NCI-H510A (cell line): ENCODE measurements at regions not wholly inside any gene's neighbourhood (a gene's known extent, or its start where the extent isn't known, plus 50 kb on each side); places are given as distances from the start of the nearest gene placed in this dataset.

Experiments
- DNase-seq: peaks from one replicate; lab custom pipeline; 2025; lab: John Stamatoyannopoulos, UW

- no peak for DNase-seq
Measured at GRCh38 chr1:101317590-101317989, 80.8 kb downstream of the S1PR1 start.

- DNase-seq, result no peak
Measured at GRCh38 chr1:101323535-101323934, 86.7 kb downstream of the S1PR1 start.

GRCh38 chr1:101325144-101325543 lies 88.3 kb downstream of the S1PR1 start:
- DNase-seq, result no peak

- DNase-seq, result no peak
Measured at GRCh38 chr1:101330427-101331130, 93.8 kb downstream of the S1PR1 start.

- no peak for DNase-seq
Measured at GRCh38 chr1:101331794-101332193, 95.0 kb downstream of the S1PR1 start.

GRCh38 chr1:101332633-101333032 lies 95.8 kb downstream of the S1PR1 start:
- no peak for DNase-seq

- DNase-seq, result no peak
Measured at GRCh38 chr1:101333186-101333585, 96.4 kb downstream of the S1PR1 start.

- DNase-seq, result no peak
Measured at GRCh38 chr1:101337968-101338367, 101.1 kb downstream of the S1PR1 start.

GRCh38 chr1:101338714-101339430 lies 102.1 kb downstream of the S1PR1 start:
- no peak for DNase-seq

- DNase-seq, result no peak
Measured at GRCh38 chr1:101344745-101345144, 107.9 kb downstream of the S1PR1 start.

GRCh38 chr1:101346419-101346818 lies 109.6 kb downstream of the S1PR1 start:
- no peak for DNase-seq

GRCh38 chr1:101356013-101356412 lies 119.2 kb downstream of the S1PR1 start:
- DNase-seq, result no peak

GRCh38 chr1:101356604-101357443 lies 120.0 kb downstream of the S1PR1 start:
- no peak for DNase-seq

GRCh38 chr1:101357444-101357986 lies 120.7 kb downstream of the S1PR1 start:
- DNase-seq, result no peak

- DNase-seq, result no peak
Measured at GRCh38 chr1:101360506-101360905, 123.7 kb downstream of the S1PR1 start.

GRCh38 chr1:101363891-101364318 lies 127.1 kb downstream of the S1PR1 start:
- DNase-seq, result no peak

GRCh38 chr1:101364370-101365120 lies 127.7 kb downstream of the S1PR1 start:
- DNase-seq, result no peak

- no peak for DNase-seq
Measured at GRCh38 chr1:101365186-101365585, 128.4 kb downstream of the S1PR1 start.

- DNase-seq, result no peak
Measured at GRCh38 chr1:101365878-101366277, 129.1 kb downstream of the S1PR1 start.

GRCh38 chr1:101366513-101367215 lies 129.8 kb downstream of the S1PR1 start:
- no peak for DNase-seq

GRCh38 chr1:101367630-101368029 lies 130.8 kb downstream of the S1PR1 start:
- DNase-seq, result no peak
